ENCODE measurements at regions not wholly inside any gene's neighbourhood (a gene's known extent, or its start where the extent isn't known, plus 50 kb on each side); places are given as distances from the start of the nearest gene placed in this dataset.

DNA sequence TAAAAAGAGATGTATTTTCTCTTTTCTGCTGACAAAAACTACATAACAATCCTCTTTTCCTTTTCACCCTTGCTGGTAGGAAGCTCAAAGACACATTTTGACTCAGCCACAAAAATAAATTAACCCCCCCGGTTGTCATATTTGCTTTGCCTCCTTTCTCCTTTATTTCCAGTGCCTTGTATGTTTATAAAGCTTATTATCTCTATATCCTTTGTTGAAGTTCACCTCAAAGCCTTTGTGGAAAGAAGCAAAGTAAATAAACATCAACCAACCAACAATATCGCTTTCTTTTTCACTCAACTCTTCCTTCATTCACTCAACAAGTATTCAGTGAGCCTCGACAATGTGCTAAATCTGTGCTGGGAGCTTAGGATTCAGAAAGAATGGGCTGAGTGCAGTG, 276.5 kb upstream of the ID2 start:
- TF ChIP-seq, protein P1, sequence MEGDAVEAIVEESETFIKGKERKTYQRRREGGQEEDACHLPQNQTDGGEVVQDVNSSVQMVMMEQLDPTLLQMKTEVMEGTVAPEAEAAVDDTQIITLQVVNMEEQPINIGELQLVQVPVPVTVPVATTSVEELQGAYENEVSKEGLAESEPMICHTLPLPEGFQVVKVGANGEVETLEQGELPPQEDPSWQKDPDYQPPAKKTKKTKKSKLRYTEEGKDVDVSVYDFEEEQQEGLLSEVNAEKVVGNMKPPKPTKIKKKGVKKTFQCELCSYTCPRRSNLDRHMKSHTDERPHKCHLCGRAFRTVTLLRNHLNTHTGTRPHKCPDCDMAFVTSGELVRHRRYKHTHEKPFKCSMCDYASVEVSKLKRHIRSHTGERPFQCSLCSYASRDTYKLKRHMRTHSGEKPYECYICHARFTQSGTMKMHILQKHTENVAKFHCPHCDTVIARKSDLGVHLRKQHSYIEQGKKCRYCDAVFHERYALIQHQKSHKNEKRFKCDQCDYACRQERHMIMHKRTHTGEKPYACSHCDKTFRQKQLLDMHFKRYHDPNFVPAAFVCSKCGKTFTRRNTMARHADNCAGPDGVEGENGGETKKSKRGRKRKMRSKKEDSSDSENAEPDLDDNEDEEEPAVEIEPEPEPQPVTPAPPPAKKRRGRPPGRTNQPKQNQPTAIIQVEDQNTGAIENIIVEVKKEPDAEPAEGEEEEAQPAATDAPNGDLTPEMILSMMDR (IDR thresholded peaks at IDR 0.05), result no peak
- no peak for TF ChIP-seq EZH2 (IDR thresholded peaks at IDR 0.05)
- TF ChIP-seq EZH2phosphoT487 (IDR thresholded peaks at IDR 0.05), result no peak
